ENCODE measurements at regions not wholly inside any gene's neighbourhood (a gene's known extent, or its start where the extent isn't known, plus 50 kb on each side); places are given as distances from the start of the nearest gene placed in this dataset.

- TF ChIP-seq CTCF (IDR thresholded peaks at IDR 0.05) (no peak), POLR2A (IDR thresholded peaks at IDR 0.05) (no peak)
Measured at GRCh38 chr3:28986922-28987321, 293.9 kb upstream of the RBMS3 start.

All from lower leg skin (tissue), 3 donors.